ENCODE measurements at regions not wholly inside any gene's neighbourhood (a gene's known extent, or its start where the extent isn't known, plus 50 kb on each side); places are given as distances from the start of the nearest gene placed in this dataset.

DNA sequence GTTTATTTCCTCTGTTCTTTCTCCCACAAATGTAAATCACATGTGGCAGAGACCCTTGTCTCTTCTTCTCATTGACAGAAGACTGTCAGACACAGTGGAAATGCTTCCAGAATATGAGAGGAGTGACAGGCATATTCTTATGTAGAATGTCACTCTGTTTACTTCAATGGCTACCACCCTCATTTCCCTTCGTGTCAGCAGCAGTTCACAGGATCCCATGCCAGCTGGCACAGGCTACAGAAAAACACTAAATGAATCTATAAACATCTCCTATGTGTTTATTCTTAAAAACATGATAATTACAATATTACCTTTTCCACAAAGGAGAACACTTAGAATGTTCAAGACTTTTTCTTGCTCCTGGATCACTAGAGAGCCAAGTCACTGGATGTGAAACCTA, 183.8 kb upstream of the CNTN1 start:
- no peak for TF ChIP-seq STAT1 (IDR thresholded peaks at IDR 0.05; ENCODE audit: unreplicated experiment)
- no peak for TF ChIP-seq JUNB (IDR thresholded peaks at IDR 0.05; ENCODE audit: unreplicated experiment)
- TF ChIP-seq CREB1 (CRISPR knock-in tag; IDR thresholded peaks at IDR 0.05; ENCODE audit: low read depth), result no peak
- TF ChIP-seq ZNF331 (CRISPR knock-in tag; IDR thresholded peaks at IDR 0.05; ENCODE audit: low read depth), result no peak
- TF ChIP-seq, protein P1, sequence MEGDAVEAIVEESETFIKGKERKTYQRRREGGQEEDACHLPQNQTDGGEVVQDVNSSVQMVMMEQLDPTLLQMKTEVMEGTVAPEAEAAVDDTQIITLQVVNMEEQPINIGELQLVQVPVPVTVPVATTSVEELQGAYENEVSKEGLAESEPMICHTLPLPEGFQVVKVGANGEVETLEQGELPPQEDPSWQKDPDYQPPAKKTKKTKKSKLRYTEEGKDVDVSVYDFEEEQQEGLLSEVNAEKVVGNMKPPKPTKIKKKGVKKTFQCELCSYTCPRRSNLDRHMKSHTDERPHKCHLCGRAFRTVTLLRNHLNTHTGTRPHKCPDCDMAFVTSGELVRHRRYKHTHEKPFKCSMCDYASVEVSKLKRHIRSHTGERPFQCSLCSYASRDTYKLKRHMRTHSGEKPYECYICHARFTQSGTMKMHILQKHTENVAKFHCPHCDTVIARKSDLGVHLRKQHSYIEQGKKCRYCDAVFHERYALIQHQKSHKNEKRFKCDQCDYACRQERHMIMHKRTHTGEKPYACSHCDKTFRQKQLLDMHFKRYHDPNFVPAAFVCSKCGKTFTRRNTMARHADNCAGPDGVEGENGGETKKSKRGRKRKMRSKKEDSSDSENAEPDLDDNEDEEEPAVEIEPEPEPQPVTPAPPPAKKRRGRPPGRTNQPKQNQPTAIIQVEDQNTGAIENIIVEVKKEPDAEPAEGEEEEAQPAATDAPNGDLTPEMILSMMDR (conservative IDR thresholded peaks at IDR 0.05; ENCODE audit: low read depth in 2 of 2), result no peak
- no peak for TF ChIP-seq NANOG (IDR thresholded peaks at IDR 0.05; ENCODE audit: borderline replicate concordance)
- TF ChIP-seq, protein P2, sequence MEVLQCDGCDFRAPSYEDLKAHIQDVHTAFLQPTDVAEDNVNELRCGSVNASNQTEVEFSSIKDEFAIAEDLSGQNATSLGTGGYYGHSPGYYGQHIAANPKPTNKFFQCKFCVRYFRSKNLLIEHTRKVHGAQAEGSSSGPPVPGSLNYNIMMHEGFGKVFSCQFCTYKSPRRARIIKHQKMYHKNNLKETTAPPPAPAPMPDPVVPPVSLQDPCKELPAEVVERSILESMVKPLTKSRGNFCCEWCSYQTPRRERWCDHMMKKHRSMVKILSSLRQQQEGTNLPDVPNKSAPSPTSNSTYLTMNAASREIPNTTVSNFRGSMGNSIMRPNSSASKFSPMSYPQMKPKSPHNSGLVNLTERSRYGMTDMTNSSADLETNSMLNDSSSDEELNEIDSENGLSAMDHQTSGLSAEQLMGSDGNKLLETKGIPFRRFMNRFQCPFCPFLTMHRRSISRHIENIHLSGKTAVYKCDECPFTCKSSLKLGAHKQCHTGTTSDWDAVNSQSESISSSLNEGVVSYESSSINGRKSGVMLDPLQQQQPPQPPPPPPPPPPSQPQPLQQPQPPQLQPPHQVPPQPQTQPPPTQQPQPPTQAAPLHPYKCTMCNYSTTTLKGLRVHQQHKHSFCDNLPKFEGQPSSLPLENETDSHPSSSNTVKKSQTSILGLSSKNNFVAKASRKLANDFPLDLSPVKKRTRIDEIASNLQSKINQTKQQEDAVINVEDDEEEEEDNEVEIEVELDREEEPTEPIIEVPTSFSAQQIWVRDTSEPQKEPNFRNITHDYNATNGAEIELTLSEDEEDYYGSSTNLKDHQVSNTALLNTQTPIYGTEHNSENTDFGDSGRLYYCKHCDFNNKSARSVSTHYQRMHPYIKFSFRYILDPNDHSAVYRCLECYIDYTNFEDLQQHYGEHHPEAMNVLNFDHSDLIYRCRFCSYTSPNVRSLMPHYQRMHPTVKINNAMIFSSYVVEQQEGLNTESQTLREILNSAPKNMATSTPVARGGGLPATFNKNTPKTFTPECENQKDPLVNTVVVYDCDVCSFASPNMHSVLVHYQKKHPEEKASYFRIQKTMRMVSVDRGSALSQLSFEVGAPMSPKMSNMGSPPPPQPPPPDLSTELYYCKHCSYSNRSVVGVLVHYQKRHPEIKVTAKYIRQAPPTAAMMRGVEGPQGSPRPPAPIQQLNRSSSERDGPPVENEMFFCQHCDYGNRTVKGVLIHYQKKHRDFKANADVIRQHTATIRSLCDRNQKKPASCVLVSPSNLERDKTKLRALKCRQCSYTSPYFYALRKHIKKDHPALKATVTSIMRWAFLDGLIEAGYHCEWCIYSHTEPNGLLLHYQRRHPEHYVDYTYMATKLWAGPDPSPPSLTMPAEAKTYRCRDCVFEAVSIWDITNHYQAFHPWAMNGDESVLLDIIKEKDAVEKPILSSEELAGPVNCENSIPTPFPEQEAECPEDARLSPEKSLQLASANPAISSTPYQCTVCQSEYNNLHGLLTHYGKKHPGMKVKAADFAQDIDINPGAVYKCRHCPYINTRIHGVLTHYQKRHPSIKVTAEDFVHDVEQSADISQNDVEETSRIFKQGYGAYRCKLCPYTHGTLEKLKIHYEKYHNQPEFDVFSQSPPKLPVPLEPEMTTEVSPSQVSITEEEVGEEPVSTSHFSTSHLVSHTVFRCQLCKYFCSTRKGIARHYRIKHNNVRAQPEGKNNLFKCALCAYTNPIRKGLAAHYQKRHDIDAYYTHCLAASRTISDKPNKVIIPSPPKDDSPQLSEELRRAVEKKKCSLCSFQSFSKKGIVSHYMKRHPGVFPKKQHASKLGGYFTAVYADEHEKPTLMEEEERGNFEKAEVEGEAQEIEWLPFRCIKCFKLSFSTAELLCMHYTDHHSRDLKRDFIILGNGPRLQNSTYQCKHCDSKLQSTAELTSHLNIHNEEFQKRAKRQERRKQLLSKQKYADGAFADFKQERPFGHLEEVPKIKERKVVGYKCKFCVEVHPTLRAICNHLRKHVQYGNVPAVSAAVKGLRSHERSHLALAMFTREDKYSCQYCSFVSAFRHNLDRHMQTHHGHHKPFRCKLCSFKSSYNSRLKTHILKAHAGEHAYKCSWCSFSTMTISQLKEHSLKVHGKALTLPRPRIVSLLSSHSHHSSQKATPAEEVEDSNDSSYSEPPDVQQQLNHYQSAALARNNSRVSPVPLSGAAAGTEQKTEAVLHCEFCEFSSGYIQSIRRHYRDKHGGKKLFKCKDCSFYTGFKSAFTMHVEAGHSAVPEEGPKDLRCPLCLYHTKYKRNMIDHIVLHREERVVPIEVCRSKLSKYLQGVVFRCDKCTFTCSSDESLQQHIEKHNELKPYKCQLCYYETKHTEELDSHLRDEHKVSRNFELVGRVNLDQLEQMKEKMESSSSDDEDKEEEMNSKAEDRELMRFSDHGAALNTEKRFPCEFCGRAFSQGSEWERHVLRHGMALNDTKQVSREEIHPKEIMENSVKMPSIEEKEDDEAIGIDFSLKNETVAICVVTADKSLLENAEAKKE (CRISPR knock-in tag; IDR thresholded peaks at IDR 0.05), result no peak
- no peak for TF ChIP-seq POLR2AphosphoS5 (IDR thresholded peaks at IDR 0.05; ENCODE audit: low read depth)
- TF ChIP-seq EZH2phosphoT487 (IDR thresholded peaks at IDR 0.05; ENCODE audit: unreplicated experiment), result no peak
- no peak for TF ChIP-seq ZNF114 (CRISPR knock-in tag; IDR thresholded peaks at IDR 0.05)
- TF ChIP-seq, protein P3, sequence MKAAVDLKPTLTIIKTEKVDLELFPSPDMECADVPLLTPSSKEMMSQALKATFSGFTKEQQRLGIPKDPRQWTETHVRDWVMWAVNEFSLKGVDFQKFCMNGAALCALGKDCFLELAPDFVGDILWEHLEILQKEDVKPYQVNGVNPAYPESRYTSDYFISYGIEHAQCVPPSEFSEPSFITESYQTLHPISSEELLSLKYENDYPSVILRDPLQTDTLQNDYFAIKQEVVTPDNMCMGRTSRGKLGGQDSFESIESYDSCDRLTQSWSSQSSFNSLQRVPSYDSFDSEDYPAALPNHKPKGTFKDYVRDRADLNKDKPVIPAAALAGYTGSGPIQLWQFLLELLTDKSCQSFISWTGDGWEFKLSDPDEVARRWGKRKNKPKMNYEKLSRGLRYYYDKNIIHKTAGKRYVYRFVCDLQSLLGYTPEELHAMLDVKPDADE (IDR thresholded peaks at IDR 0.05), result no peak
- TF ChIP-seq, protein P4, sequence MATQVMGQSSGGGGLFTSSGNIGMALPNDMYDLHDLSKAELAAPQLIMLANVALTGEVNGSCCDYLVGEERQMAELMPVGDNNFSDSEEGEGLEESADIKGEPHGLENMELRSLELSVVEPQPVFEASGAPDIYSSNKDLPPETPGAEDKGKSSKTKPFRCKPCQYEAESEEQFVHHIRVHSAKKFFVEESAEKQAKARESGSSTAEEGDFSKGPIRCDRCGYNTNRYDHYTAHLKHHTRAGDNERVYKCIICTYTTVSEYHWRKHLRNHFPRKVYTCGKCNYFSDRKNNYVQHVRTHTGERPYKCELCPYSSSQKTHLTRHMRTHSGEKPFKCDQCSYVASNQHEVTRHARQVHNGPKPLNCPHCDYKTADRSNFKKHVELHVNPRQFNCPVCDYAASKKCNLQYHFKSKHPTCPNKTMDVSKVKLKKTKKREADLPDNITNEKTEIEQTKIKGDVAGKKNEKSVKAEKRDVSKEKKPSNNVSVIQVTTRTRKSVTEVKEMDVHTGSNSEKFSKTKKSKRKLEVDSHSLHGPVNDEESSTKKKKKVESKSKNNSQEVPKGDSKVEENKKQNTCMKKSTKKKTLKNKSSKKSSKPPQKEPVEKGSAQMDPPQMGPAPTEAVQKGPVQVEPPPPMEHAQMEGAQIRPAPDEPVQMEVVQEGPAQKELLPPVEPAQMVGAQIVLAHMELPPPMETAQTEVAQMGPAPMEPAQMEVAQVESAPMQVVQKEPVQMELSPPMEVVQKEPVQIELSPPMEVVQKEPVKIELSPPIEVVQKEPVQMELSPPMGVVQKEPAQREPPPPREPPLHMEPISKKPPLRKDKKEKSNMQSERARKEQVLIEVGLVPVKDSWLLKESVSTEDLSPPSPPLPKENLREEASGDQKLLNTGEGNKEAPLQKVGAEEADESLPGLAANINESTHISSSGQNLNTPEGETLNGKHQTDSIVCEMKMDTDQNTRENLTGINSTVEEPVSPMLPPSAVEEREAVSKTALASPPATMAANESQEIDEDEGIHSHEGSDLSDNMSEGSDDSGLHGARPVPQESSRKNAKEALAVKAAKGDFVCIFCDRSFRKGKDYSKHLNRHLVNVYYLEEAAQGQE (IDR thresholded peaks at IDR 0.05; ENCODE audit: unreplicated experiment), result no peak
- TF ChIP-seq EZH2 (IDR thresholded peaks at IDR 0.05; ENCODE audit: low read depth, unreplicated experiment), result no peak
- Mint-ChIP-seq H3K4me1 (no peaks in the 10 kb centered on the region), H3K36me3 (ENCODE audit: low read depth) (no peaks in the 10 kb centered on the region), H3K4me3 (no peak overlapping the region), H3K9me3 (no peaks in the 10 kb centered on the region), H3K27me3 (ENCODE audit: insufficient read depth, low read depth, poor library complexity) (no peaks in the 10 kb centered on the region), H3K27ac (no peak overlapping the region)
- DNase-seq (ENCODE audit: low spot score) (no peak), ATAC-seq (no peak)
- Histone ChIP-seq H2AFZ (no peak overlapping the region), H3K27me3 (ENCODE audit: insufficient read depth) (no peaks in the 10 kb centered on the region), H4K20me1 (replicated peaks; ENCODE audit: insufficient read depth) (no peaks in the 10 kb centered on the region), H3K4me2 (no peak overlapping the region), H3F3A (replicated peaks; ENCODE audit: low read depth) (no peaks in the 10 kb centered on the region), H3K36me3 (ENCODE audit: insufficient read depth) (no peaks in the 10 kb centered on the region), H3K4me1 (ENCODE audit: insufficient read depth) (no peaks in the 10 kb centered on the region), H3K79me2 (replicated peaks; ENCODE audit: insufficient read depth) (no peaks in the 10 kb centered on the region), H3K27ac (ENCODE audit: low read depth) (no peak overlapping the region), H3K9me2 (ENCODE audit: insufficient read depth) (0 out of 2 replicates have a peak, but pooled peaks cover 3% of the 10 kb centered on the region), H3K4me3 (no peak overlapping the region)

All from GM23338 (cell line).